SU-DHL-6 (cell line): ENCODE measurements at regions not wholly inside any gene's neighbourhood (a gene's known extent, or its start where the extent isn't known, plus 50 kb on each side); places are given as distances from the start of the nearest gene placed in this dataset.

Experiments used
- CTCF ChIP-seq: fragments of 200-600 bp; sonication (generic); IDR thresholded peaks from one replicate; pipeline ENCODE4 v1.5.1; 2017; ENCODE audit warnings: antibody characterized with exemption, mild to moderate bottlenecking, low read length, moderate library complexity; ENCODE audit not compliant: insufficient read depth, poor library complexity, severe bottlenecking
- EZH2phosphoT487 ChIP-seq: fragments of 200-600 bp; sonication (generic), shearing (Covaris generic); conservative IDR thresholded peaks from 2 replicates; pipeline ENCODE4 v1.6.1; 2018; ENCODE audit warnings: mild to moderate bottlenecking, antibody characterized with exemption, low read length, moderate library complexity, mixed read lengths

GRCh38 chr2:133884739-133885381 lies 316.6 kb upstream of the NCKAP5 start:
- TF ChIP-seq EZH2phosphoT487, result no peak
- TF ChIP-seq CTCF, result no peak
